HuH-7 (cell line): ENCODE measurements at regions not wholly inside any gene's neighbourhood (a gene's known extent, or its start where the extent isn't known, plus 50 kb on each side); places are given as distances from the start of the nearest gene placed in this dataset.
"Not testable (repeated sequence)": the region's sequence is repeated elsewhere in the genome, so short reads cannot be mapped to it uniquely, and the experiment has no call there.

Experiments used
- DNase-seq: peaks from one replicate; pipeline ENCODE4 v3.0.0; 2011; ENCODE audit warnings: low spot score

GRCh38 chr5:100232736-100233135, 302.4 kb upstream of the FAM174A start:
- DNase-seq: no peak

GRCh38 chr5:100188778-100189177, 346.4 kb upstream of the FAM174A start:
- no peak for DNase-seq

DNA sequence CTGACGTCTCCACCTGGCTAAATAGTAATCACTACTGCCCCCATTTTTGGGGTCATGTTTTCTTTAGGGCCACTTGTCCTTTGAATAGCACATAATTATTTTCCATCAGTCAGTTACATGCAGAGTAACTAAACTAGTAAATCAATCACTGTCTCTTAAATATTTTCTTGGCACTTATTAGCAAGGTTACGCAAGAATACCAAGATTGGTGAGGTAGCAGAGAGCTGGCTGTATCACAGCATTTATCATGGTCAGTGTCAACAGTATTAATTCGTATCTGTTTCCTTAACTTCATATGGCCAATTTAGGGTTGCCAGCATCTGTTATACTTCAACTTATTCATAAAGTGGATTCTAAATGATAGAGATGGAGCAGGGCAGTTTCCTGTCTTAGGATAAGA, 346.8 kb upstream of the FAM174A start:
- no peak for DNase-seq

- no peak for DNase-seq
Measured at GRCh38 chr5:100186181-100186580, 349.0 kb upstream of the FAM174A start.

GRCh38 chr5:100182402-100182801, 352.8 kb upstream of the FAM174A start:
- DNase-seq: no peak

- no peak for DNase-seq
Measured at GRCh38 chr5:100175346-100175745, 359.8 kb upstream of the FAM174A start.

DNA sequence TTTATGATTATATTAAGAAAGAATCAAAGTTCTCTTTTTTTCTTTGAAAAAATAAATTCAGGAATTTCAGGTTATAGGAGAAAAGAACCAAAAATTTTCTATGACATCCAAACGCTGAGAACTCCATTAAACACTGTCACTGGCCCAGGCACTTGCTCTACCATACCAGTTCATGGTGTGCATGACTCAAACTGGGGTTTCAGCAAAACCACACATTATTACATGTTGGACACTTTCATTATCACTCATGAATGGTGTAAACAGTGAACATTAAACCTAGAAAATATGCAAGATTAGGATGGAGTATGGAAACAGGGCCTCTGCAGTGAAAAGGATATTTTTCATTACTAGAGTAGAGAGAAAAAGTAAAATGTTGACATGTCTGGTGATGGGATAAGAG, 369.9 kb upstream of the FAM174A start:
- DNase-seq: no peak

- no peak for DNase-seq
Measured at GRCh38 chr5:100161868-100162267, 373.3 kb upstream of the FAM174A start.

GRCh38 chr5:100157066-100157465, 378.1 kb upstream of the FAM174A start:
- DNase-seq: no peak

- no peak for DNase-seq
Measured at GRCh38 chr5:100148239-100148638, 386.9 kb upstream of the FAM174A start.

GRCh38 chr5:100142607-100143006, 392.6 kb upstream of the FAM174A start:
- no peak for DNase-seq

DNA sequence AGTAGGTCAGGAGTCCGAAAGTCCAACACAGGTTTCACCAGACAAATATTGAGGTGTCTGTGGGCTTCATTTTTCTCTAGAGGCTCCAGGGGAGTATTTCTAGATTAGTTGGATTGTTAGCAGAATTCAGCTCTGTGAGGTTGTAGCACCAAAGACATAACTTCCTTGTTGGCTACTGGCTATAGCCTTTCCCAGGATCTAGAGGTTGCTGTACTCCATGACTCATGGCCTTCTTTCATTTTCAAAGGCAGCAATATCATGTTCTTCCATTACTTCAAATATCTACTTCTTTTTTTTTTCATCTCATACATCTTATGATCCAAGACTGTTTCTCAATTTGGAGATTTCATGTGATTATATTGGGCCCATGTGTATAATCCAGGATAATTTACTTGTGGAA, 404.0 kb upstream of the FAM174A start:
- DNase-seq: no peak

DNA sequence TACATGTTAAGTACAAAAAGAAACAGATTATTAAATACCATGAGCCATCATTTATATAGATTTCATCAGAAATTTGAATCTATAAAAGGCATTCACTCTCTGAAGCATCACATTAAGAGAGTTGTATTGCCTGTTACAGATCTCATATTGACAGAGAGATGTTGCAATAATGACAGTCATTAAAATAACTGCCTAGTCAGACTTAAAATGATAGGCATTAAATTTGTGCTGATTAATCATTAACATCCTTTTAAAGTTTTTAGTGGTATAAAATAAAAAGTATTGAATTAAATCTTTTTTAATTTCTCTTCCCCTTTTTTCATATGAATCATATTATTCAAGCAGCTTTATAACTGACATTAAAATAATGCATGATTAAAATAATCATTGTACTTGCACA, 404.9 kb upstream of the FAM174A start:
- DNase-seq: no peak

DNA sequence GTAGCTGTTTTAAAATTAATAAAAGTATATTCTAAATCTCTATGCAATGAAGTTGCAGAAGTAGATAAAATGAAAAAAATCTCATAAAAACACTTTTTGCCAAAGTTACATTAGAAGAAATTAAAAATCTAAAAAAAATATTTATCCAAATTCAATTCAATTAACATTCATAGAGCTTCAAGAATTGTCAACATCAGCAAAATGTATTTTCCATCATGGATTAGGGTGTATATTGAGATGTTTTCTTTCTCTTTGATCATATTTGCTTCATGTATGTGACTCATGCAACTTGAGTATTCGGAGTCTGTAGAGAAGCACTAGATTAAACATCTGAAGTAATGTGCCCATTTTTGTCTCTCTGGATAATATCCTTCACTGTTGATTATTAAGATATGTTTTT, 415.3 kb upstream of the FAM174A start:
- no peak for DNase-seq

DNA sequence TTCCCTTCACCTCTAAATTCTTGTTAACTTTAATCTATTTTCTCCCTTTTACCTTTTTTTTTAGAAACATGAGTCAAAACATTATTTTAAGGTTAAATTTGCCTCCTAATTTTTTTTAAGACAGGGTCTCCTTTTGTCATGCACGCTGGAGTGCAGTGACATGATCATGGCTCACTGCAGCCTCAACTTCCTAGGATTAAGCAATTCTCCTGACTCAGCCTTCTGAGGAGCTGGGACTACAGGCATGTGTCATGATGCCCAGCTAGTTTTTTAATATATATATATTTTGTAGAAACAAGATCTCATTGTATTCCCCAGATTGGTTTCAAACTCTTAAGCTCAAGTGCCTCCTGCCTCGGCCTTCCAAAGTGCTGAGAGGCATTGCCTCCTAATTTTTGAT, 424.7 kb upstream of the FAM174A start:
- DNase-seq: no peak

- no peak for DNase-seq
Measured at GRCh38 chr5:100108883-100109282, 426.3 kb upstream of the FAM174A start.

DNA sequence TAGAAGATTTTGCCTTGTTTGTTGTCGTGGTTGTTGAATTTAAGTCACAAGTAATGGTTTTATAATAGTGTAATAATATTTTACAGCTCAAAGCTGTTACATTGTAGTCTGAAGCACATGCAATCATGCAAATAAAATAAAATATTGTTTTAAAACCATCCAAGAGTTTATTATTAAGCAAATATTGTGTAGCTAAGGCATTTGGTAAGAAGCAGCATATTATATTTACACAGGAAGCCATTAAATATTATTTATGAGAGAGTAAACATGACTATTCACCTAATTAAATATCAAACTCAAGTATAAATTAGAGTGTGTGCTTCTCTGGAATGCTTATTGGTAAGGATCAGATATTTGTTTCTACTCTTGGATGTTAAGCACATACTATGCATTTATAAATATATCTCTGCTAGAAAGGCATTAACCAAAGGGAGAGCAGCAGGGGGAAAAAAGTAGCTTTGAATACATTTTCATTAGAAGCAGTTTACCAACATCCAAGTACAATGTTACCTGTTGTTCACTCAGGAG, 431.5 kb upstream of the FAM174A start:
- not testable (repeated sequence) for DNase-seq

DNA sequence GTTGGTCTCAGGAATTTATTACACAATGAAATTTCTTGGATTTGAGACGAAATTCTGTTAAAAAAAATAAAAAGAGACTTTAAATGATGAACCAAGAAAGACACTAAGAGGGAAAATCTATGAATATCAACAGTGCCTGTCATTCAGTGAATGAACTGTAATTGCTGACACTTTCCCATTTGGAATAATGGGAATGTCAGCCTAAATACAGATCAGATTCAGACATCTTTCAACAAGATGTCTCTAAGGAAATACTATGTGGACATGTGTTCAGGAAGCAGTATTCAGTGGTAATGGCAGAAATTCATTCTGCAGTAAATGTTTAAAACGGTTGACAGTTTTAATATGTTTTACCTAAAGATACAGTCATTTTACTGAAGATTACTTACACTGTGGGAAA, 433.7 kb upstream of the FAM174A start:
- DNase-seq: not testable (repeated sequence)

DNA sequence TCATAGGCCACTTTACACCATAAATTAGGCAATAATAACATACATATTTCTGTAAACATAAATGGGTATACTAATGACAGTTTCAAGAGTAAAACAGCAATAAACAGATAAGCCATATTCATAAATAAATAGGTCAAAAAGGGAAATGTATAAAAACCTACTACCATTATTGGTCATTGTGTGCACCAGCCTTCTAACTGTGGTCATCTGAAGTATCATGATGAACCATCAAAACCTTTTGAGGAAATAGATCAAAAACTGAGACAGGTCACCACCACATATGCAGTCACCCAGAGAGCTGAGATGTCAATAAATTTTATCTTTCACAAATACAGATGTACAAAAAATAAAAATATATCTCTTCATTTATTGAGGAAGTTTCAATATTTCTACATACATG, 438.8 kb upstream of the FAM174A start:
- not testable (repeated sequence) for DNase-seq

- not testable (repeated sequence) for DNase-seq
Measured at GRCh38 chr5:100080703-100081102, 454.5 kb upstream of the FAM174A start.

GRCh38 chr5:100079163-100079562, 456.0 kb upstream of the FAM174A start:
- not testable (repeated sequence) for DNase-seq

DNA sequence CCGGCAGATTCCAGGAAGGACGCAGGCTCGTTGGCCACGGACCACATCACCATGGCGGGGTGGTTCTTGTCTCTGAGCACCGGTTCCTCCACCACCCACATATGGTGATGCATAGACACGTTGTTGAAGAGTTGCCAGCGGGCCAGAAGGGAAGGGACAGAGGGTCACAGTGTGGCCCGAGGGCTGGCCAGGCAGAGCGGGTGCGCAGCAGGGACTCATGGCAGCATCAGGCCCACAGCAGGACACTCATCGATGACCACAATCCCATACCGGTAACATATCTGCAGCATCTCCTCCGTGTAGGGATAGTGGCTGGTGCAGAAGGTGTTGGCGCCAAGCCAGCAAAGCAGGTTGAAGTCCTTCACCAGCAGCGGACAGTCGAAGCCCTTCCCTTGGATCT, 469.2 kb upstream of the FAM174A start:
- DNase-seq: not testable (repeated sequence)

DNA sequence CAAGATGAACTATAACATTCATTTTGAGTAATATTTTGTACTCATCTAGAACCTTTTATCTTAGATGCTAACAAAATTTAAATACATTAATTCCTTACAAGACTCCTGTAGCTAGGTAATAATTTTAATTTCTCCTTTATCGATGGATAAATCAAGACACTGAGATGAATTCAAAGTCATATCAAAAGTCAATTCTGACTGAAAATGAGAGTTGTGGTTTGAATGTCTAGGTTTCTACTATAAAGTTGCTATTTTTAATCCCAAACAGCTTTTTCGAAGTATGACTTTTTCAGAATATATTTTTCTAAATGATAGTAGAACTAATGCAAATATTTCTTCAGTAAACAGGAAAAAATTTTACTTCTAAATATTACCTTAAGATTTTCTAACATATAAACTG, 491.7 kb upstream of the FAM174A start:
- no peak for DNase-seq

- no peak for DNase-seq
Measured at GRCh38 chr5:100026606-100027005, 508.6 kb upstream of the FAM174A start.

- DNase-seq: no peak
Measured at GRCh38 chr5:100023536-100023935, 511.6 kb upstream of the FAM174A start.
